Naive thymus-derived CD8-positive, alpha-beta T cell (primary cell): ENCODE measurements at regions not wholly inside any gene's neighbourhood (a gene's known extent, or its start where the extent isn't known, plus 50 kb on each side); places are given as distances from the start of the nearest gene placed in this dataset.

Experiments used
- ATAC-seq, 2 donors: fragments of 150-1000 bp; cut with Tn5 transposase in 1 of 2; sonication (Bioruptor Pico), chemical (Tn5 transposase) in 1 of 2; 1 replicate in 1 of 2; 2 replicates in 1 of 2; pipeline ENCODE4 v1.10.0; 2021; ENCODE audit warnings: mild to moderate bottlenecking in 2 of 2, moderate library complexity in 2 of 2
- POLR2A ChIA-PET: fragments of 350-600 bp; sonication (Branson Sonifier 250); formaldehyde crosslinking; loops from one replicate; lab custom pipeline; 2021; ENCODE audit warnings: antibody characterized with exemption; lab: Charles Lee
- DNase-seq, 10 donors: peaks; one replicate each; pipeline versions ENCODE4 v3.0.0 to v3.0.0-alpha.2; 2020 to 2022
- H3K27ac Mint-ChIP-seq, 10 donors: one replicate each; pipeline ENCODE4 v1.8.0; 2020 to 2022; ENCODE audit warnings: mild to moderate bottlenecking in 10 of 10, mixed read lengths in 10 of 10, moderate library complexity in 4 of 10, inconsistent platforms in 1 of 10
- H3K27me3 Mint-ChIP-seq, 5 donors: one replicate each; pipeline ENCODE4 v1.8.0; 2021 to 2022; ENCODE audit warnings: mixed read lengths in 5 of 5
- H3K36me3 Mint-ChIP-seq, 3 donors: one replicate each; pipeline ENCODE4 v1.8.0; 2020 to 2022; ENCODE audit warnings: mixed read lengths in 3 of 3, mild to moderate bottlenecking in 2 of 3, inconsistent platforms in 1 of 3
- H3K4me1 Mint-ChIP-seq, 4 donors: one replicate each; pipeline ENCODE4 v1.8.0; 2021 to 2022; ENCODE audit warnings: mixed read lengths in 4 of 4
- H3K4me3 Mint-ChIP-seq, 10 donors: one replicate each; pipeline ENCODE4 v1.8.0; 2020 to 2022; ENCODE audit warnings: mild to moderate bottlenecking in 10 of 10, mixed read lengths in 10 of 10, moderate library complexity in 6 of 10, inconsistent platforms in 1 of 10
- H3K9me3 Mint-ChIP-seq, 9 donors: one replicate each; pipeline ENCODE4 v1.8.0; 2020 to 2022; ENCODE audit warnings: mixed read lengths in 9 of 9, mild to moderate bottlenecking in 3 of 9, inconsistent platforms in 1 of 9, moderate library complexity in 1 of 9

- no peaks in the 10 kb centered on the region for H3K27me3 Mint-ChIP-seq
- POLR2A ChIA-PET = no interaction called here
- H3K9me3 Mint-ChIP-seq = peaks cover 0 to 3% (median 0%) of the 10 kb centered on the region in 9 donors
- ATAC-seq = no peak
- no peak overlapping the region for H3K4me3 Mint-ChIP-seq
- no peak overlapping the region for H3K27ac Mint-ChIP-seq
- H3K4me1 Mint-ChIP-seq = no peaks in the 10 kb centered on the region
- DNase-seq = no peak
- H3K36me3 Mint-ChIP-seq = no peaks in the 10 kb centered on the region
Observed at GRCh38 chr4:30840571-30840970, 120.4 kb downstream of the PCDH7 start.

GRCh38 chr4:30842142-30842541 is 122.0 kb downstream of the PCDH7 start:
- peaks cover 0 to 3% (median 0%) of the 10 kb centered on the region in 9 donors for H3K9me3 Mint-ChIP-seq
- no peak overlapping the region for H3K4me3 Mint-ChIP-seq
- H3K27me3 Mint-ChIP-seq = no peaks in the 10 kb centered on the region
- no peak overlapping the region for H3K27ac Mint-ChIP-seq
- H3K36me3 Mint-ChIP-seq = no peaks in the 10 kb centered on the region
- POLR2A ChIA-PET = no interaction called here
- no peak for ATAC-seq
- H3K4me1 Mint-ChIP-seq = no peaks in the 10 kb centered on the region
- DNase-seq = no peak

GRCh38 chr4:30842689-30843088 is 122.5 kb downstream of the PCDH7 start:
- Mint-ChIP-seq H3K27me3 (no peaks in the 10 kb centered on the region), H3K4me3 (no peak overlapping the region), H3K36me3 (no peaks in the 10 kb centered on the region), H3K9me3 (peaks cover 0 to 4% (median 0%) of the 10 kb centered on the region in 9 donors), H3K27ac (no peak overlapping the region), H3K4me1 (no peaks in the 10 kb centered on the region)
- POLR2A ChIA-PET = no interaction called here
- DNase-seq = no peak
- ATAC-seq = no peak

GRCh38 chr4:30844861-30845582 is 124.9 kb downstream of the PCDH7 start:
- Mint-ChIP-seq H3K9me3 (peaks cover 0 to 9% (median 0%) of the 10 kb centered on the region in 9 donors), H3K4me1 (no peaks in the 10 kb centered on the region), H3K27ac (no peak overlapping the region), H3K4me3 (no peak overlapping the region), H3K27me3 (no peaks in the 10 kb centered on the region), H3K36me3 (no peaks in the 10 kb centered on the region)
- POLR2A ChIA-PET = no interaction called here
- ATAC-seq (no peak), DNase-seq (no peak)

- H3K4me3 Mint-ChIP-seq = no peak overlapping the region
- POLR2A ChIA-PET = no interaction called here
- no peaks in the 10 kb centered on the region for H3K4me1 Mint-ChIP-seq
- ATAC-seq (no peak), DNase-seq (no peak)
- H3K27ac Mint-ChIP-seq = no peak overlapping the region
- no peaks in the 10 kb centered on the region for H3K27me3 Mint-ChIP-seq
- peaks cover 0 to 9% (median 0%) of the 10 kb centered on the region in 9 donors for H3K9me3 Mint-ChIP-seq
- no peaks in the 10 kb centered on the region for H3K36me3 Mint-ChIP-seq
Observed at GRCh38 chr4:30847167-30847566, 127.0 kb downstream of the PCDH7 start.

- Mint-ChIP-seq H3K9me3 (peaks cover 0 to 9% (median 0%) of the 10 kb centered on the region in 9 donors), H3K27ac (no peak overlapping the region), H3K27me3 (no peaks in the 10 kb centered on the region), H3K36me3 (no peaks in the 10 kb centered on the region), H3K4me1 (no peaks in the 10 kb centered on the region), H3K4me3 (no peak overlapping the region)
- POLR2A ChIA-PET = no interaction called here
- ATAC-seq (no peak), DNase-seq (no peak)
Observed at GRCh38 chr4:30847958-30848357, 127.8 kb downstream of the PCDH7 start.

- no peak overlapping the region for H3K27ac Mint-ChIP-seq
- no peaks in the 10 kb centered on the region for H3K36me3 Mint-ChIP-seq
- DNase-seq (no peak), ATAC-seq (no peak)
- H3K4me3 Mint-ChIP-seq = no peak overlapping the region
- POLR2A ChIA-PET = no interaction called here
- H3K4me1 Mint-ChIP-seq = no peaks in the 10 kb centered on the region
- H3K27me3 Mint-ChIP-seq = no peaks in the 10 kb centered on the region
- peaks cover 0 to 14% (median 3%) of the 10 kb centered on the region in 9 donors for H3K9me3 Mint-ChIP-seq
Observed at GRCh38 chr4:30854531-30854930, 134.4 kb downstream of the PCDH7 start.

GRCh38 chr4:30855232-30855631 is 135.1 kb downstream of the PCDH7 start:
- Mint-ChIP-seq H3K36me3 (no peaks in the 10 kb centered on the region), H3K4me3 (no peak overlapping the region), H3K27me3 (no peaks in the 10 kb centered on the region), H3K4me1 (no peaks in the 10 kb centered on the region), H3K9me3 (peaks cover 0 to 13% (median 3%) of the 10 kb centered on the region in 9 donors), H3K27ac (no peak overlapping the region)
- POLR2A ChIA-PET = no interaction called here
- ATAC-seq (no peak), DNase-seq (no peak)

GRCh38 chr4:30856795-30857564 is 136.8 kb downstream of the PCDH7 start:
- Mint-ChIP-seq H3K36me3 (no peaks in the 10 kb centered on the region), H3K27me3 (no peaks in the 10 kb centered on the region), H3K4me3 (no peak overlapping the region), H3K4me1 (no peaks in the 10 kb centered on the region), H3K9me3 (peaks cover 0 to 13% (median 3%) of the 10 kb centered on the region in 9 donors), H3K27ac (no peak overlapping the region)
- ATAC-seq (no peak), DNase-seq (no peak)
- POLR2A ChIA-PET = no interaction called here

- DNase-seq = no peak
- no peak for ATAC-seq
- no peak overlapping the region for H3K4me3 Mint-ChIP-seq
- H3K9me3 Mint-ChIP-seq = peaks cover 0 to 9% (median 2%) of the 10 kb centered on the region in 9 donors
- H3K36me3 Mint-ChIP-seq = no peaks in the 10 kb centered on the region
- H3K4me1 Mint-ChIP-seq = no peaks in the 10 kb centered on the region
- no peaks in the 10 kb centered on the region for H3K27me3 Mint-ChIP-seq
- H3K27ac Mint-ChIP-seq = no peak overlapping the region
- POLR2A ChIA-PET = no interaction called here
Observed at GRCh38 chr4:30860978-30861377, 140.8 kb downstream of the PCDH7 start.

GRCh38 chr4:30862196-30862595 is 142.0 kb downstream of the PCDH7 start:
- DNase-seq (no peak), ATAC-seq (no peak)
- Mint-ChIP-seq H3K4me3 (no peak overlapping the region), H3K36me3 (no peaks in the 10 kb centered on the region), H3K27me3 (no peaks in the 10 kb centered on the region), H3K4me1 (no peaks in the 10 kb centered on the region), H3K27ac (no peak overlapping the region), H3K9me3 (peaks cover 0 to 10% (median 2%) of the 10 kb centered on the region in 9 donors)
- POLR2A ChIA-PET = no interaction called here

GRCh38 chr4:30863021-30863420 is 142.9 kb downstream of the PCDH7 start:
- H3K4me3 Mint-ChIP-seq = no peak overlapping the region
- no peak for ATAC-seq
- POLR2A ChIA-PET = no interaction called here
- peaks cover 0 to 10% (median 2%) of the 10 kb centered on the region in 9 donors for H3K9me3 Mint-ChIP-seq
- DNase-seq = no peak
- H3K4me1 Mint-ChIP-seq = no peaks in the 10 kb centered on the region
- H3K27me3 Mint-ChIP-seq = no peaks in the 10 kb centered on the region
- no peak overlapping the region for H3K27ac Mint-ChIP-seq
- H3K36me3 Mint-ChIP-seq = no peaks in the 10 kb centered on the region

- POLR2A ChIA-PET = no interaction called here
- Mint-ChIP-seq H3K4me1 (no peaks in the 10 kb centered on the region), H3K36me3 (peaks cover 0 to 2% (median 0%) of the 10 kb centered on the region in 3 donors), H3K9me3 (peaks cover 0 to 10% (median 5%) of the 10 kb centered on the region in 9 donors), H3K27me3 (no peaks in the 10 kb centered on the region), H3K27ac (no peak overlapping the region), H3K4me3 (no peak overlapping the region)
- ATAC-seq = no peak
- no peak for DNase-seq
Observed at GRCh38 chr4:30865691-30866090, 145.5 kb downstream of the PCDH7 start.
